Tibial artery (tissue), 4 donors: ENCODE measurements at regions not wholly inside any gene's neighbourhood (a gene's known extent, or its start where the extent isn't known, plus 50 kb on each side); places are given as distances from the start of the nearest gene placed in this dataset.

Experiments
- DNase-seq, 2 donors: peaks; one replicate each; pipeline ENCODE4 v3.0.0-alpha.2; 2019
- H3K27ac ChIP-seq, 2 donors: fragments of 200-600 bp; sonication (generic) in 1 of 2; 1 replicate in 1 of 2; 2 replicates in 1 of 2; pipeline ENCODE4 v1.5.1; 2018 to 2019; ENCODE audit warnings: mild to moderate bottlenecking in 1 of 2
- H3K27me3 ChIP-seq, 2 donors: fragments of 200-600 bp; sonication (generic) in 1 of 2; one replicate each; pipeline versions ENCODE4 v1.5.1 to v1.6.0; 2016 to 2019
- H3K36me3 ChIP-seq, 3 donors: fragments of 200-600 bp; sonication (generic) in 2 of 3; one replicate each; pipeline ENCODE4 v1.5.1; 2016 to 2019; ENCODE audit warnings: mild to moderate bottlenecking in 2 of 3
- H3K4me1 ChIP-seq, 4 donors: fragments of 200-600 bp; sonication (generic) in 2 of 4; 1 replicate in 3 of 4; 2 replicates in 1 of 4; pipeline ENCODE4 v1.5.1; 2016 to 2019
- H3K4me3 ChIP-seq, 2 donors: fragments of 200-600 bp; sonication (generic) in 1 of 2; 1 replicate in 1 of 2; 2 replicates in 1 of 2; pipeline ENCODE4 v1.5.1; 2018 to 2019; ENCODE audit warnings: mild to moderate bottlenecking in 2 of 2
- H3K9me3 ChIP-seq, 3 donors: fragments of 200-600 bp; sonication (generic) in 1 of 3; one replicate each; pipeline ENCODE4 v1.5.1; 2016 to 2019
- intact Hi-C: fragments of 100-400 bp; cut with DNase I; formaldehyde crosslinking; loops from one replicate; pipeline ENCODE4 v1.15.0; 2023; ENCODE audit warnings: low total_unique reads
- TF ChIP-seq, protein P1 (sequence below), 2 experiments: fragments of 200-600 bp in 1 of 2; fragments of 450-650 bp in 1 of 2; IDR thresholded peaks; one replicate each; pipeline ENCODE4 v1.5.1; 2017 to 2019; ENCODE audit warnings: antibody characterized with exemption in 2 of 2, mild to moderate bottlenecking in 1 of 2, moderate library complexity in 1 of 2

GRCh38 chr15:47312161-47312560, 405.1 kb upstream of the SEMA6D start:
- Histone ChIP-seq H3K4me1 (no peaks in the 10 kb centered on the region), H3K27ac (no peak overlapping the region), H3K36me3 (no peaks in the 10 kb centered on the region), H3K4me3 (no peak overlapping the region), H3K27me3 (no peaks in the 10 kb centered on the region), H3K9me3 (no peaks in the 10 kb centered on the region)
- TF ChIP-seq, protein P1, sequence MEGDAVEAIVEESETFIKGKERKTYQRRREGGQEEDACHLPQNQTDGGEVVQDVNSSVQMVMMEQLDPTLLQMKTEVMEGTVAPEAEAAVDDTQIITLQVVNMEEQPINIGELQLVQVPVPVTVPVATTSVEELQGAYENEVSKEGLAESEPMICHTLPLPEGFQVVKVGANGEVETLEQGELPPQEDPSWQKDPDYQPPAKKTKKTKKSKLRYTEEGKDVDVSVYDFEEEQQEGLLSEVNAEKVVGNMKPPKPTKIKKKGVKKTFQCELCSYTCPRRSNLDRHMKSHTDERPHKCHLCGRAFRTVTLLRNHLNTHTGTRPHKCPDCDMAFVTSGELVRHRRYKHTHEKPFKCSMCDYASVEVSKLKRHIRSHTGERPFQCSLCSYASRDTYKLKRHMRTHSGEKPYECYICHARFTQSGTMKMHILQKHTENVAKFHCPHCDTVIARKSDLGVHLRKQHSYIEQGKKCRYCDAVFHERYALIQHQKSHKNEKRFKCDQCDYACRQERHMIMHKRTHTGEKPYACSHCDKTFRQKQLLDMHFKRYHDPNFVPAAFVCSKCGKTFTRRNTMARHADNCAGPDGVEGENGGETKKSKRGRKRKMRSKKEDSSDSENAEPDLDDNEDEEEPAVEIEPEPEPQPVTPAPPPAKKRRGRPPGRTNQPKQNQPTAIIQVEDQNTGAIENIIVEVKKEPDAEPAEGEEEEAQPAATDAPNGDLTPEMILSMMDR (IDR thresholded peaks at IDR 0.05) = no peak
- intact Hi-C loops = no loop called here
- no peak for DNase-seq

- no peak for DNase-seq
- intact Hi-C loops = no loop called here
- TF ChIP-seq, protein P1 (IDR thresholded peaks at IDR 0.05) = no peak
- H3K36me3 ChIP-seq = no peaks in the 10 kb centered on the region
- H3K4me1 ChIP-seq = no peaks in the 10 kb centered on the region
- H3K27me3 ChIP-seq = no peaks in the 10 kb centered on the region
- H3K27ac ChIP-seq = no peak overlapping the region
- no peaks in the 10 kb centered on the region for H3K9me3 ChIP-seq
- no peak overlapping the region for H3K4me3 ChIP-seq
These were observed 390.6 kb upstream of the SEMA6D start for GRCh38 chr15:47326410-47327333.

DNA sequence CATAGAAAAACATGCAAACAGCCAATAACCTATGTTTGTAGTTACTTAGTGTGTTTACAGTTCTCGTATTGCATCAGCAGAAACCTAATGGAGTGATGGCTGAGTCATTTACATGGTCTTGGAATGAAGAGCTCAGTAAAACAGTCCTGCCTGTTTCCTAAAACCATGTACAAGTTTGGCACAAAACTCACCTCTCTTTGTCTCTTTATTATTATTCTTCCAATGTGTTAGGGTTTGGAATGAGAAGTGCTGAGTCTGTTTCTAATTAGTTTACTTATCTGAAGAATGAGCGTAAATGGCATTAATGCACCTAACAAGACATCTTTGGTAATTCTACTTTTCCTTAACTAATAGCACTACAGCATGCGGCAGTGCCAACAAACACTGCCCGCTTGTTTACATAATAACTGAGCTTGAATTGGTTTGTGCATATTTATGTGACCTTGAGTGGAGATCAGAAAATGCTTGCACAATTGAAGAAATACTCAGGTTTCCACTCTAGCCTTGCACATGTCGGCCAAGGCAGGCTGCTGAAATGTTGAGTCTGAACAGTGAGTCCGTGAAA, 385.4 kb upstream of the SEMA6D start:
- no peak overlapping the region for H3K27ac ChIP-seq
- H3K4me1 ChIP-seq = no peaks in the 10 kb centered on the region
- H3K27me3 ChIP-seq = no peaks in the 10 kb centered on the region
- no peak for DNase-seq
- intact Hi-C loops = no loop called here
- no peak overlapping the region for H3K4me3 ChIP-seq
- TF ChIP-seq, protein P1 (IDR thresholded peaks at IDR 0.05) = no peak
- no peaks in the 10 kb centered on the region for H3K9me3 ChIP-seq
- H3K36me3 ChIP-seq = no peaks in the 10 kb centered on the region

DNA sequence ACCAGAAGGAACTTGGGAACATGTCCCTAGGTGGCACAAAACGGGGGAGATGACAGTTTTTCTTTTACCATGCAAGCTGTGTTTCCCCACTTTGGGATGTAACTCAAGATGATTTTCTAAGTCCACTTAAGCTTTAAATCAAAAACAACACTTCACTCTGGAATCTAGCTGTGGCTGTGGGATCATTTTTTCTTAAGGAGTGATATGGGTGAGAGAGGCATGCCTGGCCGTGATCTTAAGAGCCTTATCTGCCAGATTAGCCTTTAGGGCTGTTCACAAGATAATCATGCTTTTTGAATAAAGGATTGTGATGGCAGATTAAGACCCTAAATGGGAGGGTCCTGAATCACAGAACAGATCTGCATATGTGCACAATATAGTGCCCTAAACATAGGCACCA, 384.8 kb upstream of the SEMA6D start:
- Histone ChIP-seq H3K4me3 (no peak overlapping the region), H3K27ac (no peak overlapping the region), H3K27me3 (no peaks in the 10 kb centered on the region), H3K9me3 (no peaks in the 10 kb centered on the region), H3K36me3 (no peaks in the 10 kb centered on the region), H3K4me1 (no peaks in the 10 kb centered on the region)
- DNase-seq = no peak
- intact Hi-C loops = no loop called here
- TF ChIP-seq, protein P1 (IDR thresholded peaks at IDR 0.05) = no peak

- Histone ChIP-seq H3K27ac (no peak overlapping the region), H3K36me3 (no peaks in the 10 kb centered on the region), H3K4me1 (no peaks in the 10 kb centered on the region), H3K27me3 (no peaks in the 10 kb centered on the region), H3K9me3 (no peaks in the 10 kb centered on the region), H3K4me3 (no peak overlapping the region)
- intact Hi-C loops = no loop called here
- TF ChIP-seq, protein P1 (IDR thresholded peaks at IDR 0.05) = no peak
- DNase-seq = no peak
These were observed 383.6 kb upstream of the SEMA6D start for GRCh38 chr15:47333734-47334133.
